Breast epithelium (tissue), 3 donors: ENCODE measurements at regions not wholly inside any gene's neighbourhood (a gene's known extent, or its start where the extent isn't known, plus 50 kb on each side); places are given as distances from the start of the nearest gene placed in this dataset.

Experiments
- CTCF ChIP-seq, 3 donors: fragments of 450-650 bp; IDR thresholded peaks; one replicate each; pipeline ENCODE4 v1.5.1; 2016 to 2017; ENCODE audit warnings: antibody characterized with exemption in 3 of 3, mild to moderate bottlenecking in 3 of 3, moderate library complexity in 3 of 3
- POLR2A ChIP-seq: fragments of 450-650 bp; IDR thresholded peaks from one replicate; pipeline ENCODE4 v1.6.1; 2016; ENCODE audit warnings: antibody characterized with exemption, mild to moderate bottlenecking, moderate library complexity
- POLR2AphosphoS5 ChIP-seq, 3 donors: sonication (generic); formaldehyde crosslinking; IDR thresholded peaks; one replicate each; pipeline ENCODE4 v1.6.1; 2017; ENCODE audit warnings: antibody characterized with exemption in 3 of 3

- TF ChIP-seq POLR2AphosphoS5 (IDR thresholded peaks at IDR 0.05) (no peak), CTCF (IDR thresholded peaks at IDR 0.05) (no peak), POLR2A (no peak)
These were observed 68.2 kb upstream of the TBCA start for GRCh38 chr5:77844373-77844622.
